ENCODE measurements at regions not wholly inside any gene's neighbourhood (a gene's known extent, or its start where the extent isn't known, plus 50 kb on each side); places are given as distances from the start of the nearest gene placed in this dataset.

- no peak for DNase-seq
Measured at GRCh38 chr3:15952543-15953175, 154.9 kb upstream of the ANKRD28 start.

DNA sequence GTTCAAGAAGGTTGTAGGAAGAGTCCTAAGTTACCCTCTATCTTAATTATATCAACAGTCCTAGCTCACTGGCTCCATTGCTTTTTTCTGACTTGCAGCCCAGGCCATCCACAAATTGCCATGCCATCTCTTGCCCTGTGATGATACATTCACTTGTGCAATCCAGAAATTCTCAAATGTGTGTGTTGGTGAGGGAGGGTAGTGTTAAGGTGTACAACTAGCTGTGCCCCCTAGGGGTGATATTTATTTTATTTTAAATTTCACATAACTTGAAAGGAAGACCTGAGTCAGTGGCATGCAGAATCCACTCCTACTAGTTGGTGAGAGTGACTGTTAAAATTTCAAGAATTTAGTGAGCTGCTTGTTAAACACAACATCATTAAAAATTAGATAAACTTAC is 156.1 kb upstream of the ANKRD28 start:
- peak; percentile 48 for DNase-seq

DNA sequence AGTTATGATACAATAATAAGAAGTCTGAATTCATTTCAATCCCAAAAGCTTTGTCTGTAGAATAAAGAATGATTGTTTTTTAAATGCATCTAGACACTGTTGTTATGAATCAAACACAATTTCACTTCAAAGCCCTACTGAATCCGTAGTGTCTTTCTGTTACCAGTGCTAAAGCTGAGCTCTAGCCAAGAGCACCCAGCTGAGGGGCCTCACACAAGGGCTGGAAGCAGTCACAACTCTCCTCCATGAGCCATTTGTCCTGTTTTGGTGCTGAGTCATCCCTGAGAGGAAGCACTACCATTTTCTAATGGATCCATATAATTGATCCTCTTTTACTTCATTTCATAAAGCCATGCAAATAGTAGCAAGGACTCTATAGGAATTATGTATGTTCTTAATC is 158.2 kb upstream of the ANKRD28 start:
- DNase-seq = no peak

DNA sequence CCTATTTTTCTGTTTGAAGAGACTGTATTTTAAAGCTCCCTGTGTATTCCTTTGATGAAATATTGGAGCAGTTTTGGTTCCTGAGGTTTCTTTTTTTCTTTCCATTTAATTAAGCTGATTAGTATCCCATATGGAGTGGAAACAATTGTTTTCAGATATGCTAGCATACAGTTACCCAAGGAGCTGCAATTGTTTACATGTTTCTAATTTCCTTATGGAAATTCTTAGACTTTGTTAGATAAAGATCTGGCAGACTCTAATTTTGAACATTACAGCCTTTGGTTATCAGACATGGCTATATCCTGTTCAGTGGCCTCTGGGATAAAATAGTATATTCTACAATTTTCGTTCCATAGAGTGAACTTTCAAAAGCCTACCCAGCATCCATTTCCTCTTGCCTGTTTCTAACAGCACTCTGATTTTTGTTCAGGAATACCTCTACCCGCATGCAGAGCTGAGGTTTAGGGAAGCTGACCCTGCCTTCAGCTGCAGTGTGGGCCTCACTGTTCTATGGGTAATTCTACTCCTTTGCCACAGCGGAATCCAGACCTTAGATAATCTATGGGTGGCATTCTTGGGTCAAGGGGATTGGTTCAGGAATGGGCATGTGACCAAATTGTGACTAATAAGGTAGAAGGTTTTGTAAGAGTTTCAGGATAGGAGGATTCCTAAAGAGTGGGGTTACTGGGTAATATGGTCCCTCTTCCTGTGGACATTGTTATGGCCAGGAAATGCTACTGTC is 161.1 kb upstream of the ANKRD28 start:
- no peak for DNase-seq

- DNase-seq = no peak
Measured at GRCh38 chr3:15959434-15959811, 161.6 kb upstream of the ANKRD28 start.

DNA sequence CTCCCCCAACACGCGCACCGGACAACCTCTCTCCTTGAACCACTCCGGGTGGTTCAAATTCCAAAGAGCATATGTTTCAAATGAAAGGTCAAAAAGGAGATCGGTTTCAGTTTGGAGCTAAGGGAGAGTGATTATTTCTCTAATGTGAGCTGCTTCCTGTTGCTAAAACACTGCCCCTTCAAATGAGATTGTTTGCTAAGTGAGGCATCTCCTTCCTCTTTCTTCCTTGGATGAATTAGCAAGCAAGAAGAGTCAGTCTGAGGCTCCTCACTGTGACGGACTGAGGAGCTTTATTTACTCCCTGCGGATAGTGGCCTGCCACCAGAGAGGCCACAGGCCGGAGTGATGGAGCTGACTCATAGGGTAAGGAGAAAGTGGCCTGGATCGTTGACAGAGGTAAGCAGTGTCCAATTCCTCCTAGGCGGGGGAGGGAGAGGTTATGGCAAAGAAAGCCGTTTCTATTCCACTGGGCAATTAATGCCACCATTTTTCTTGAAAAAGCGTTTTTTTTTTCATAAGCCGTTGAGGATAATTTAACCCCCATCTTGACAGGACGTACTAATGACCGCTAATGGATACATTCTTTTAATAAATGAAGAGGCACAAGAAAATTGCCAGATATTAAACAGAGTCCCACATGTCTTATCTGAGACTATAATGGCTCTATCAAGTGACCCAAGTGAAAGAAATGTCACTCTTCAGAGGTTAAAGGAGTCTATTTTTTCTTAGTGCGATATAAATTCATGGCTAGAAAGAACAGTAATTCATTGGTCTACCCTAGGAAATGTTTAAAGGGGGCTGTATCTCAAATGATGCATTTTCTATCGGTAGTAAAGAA is 167.0 kb upstream of the ANKRD28 start:
- peak; percentile 15 for DNase-seq

DNA sequence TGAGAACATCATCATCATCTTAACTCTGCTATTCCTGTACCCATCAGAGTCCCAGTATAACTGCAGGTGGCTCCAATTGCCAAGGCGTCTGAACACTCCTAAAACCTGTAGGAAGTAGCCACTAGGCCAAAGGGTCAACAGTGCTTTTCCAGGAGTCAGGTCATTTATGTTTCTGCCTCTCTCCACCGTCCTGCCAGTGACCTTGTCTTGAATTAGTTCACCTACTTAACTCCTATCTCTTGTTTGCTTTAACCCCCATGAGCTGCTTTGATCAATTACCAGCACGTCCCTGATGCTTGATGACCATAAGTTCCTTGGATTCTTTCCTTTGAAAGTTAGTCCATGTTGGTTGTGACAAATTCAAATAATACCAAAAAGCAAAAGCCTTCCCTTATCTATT is 169.8 kb upstream of the ANKRD28 start:
- DNase-seq = no peak

DNA sequence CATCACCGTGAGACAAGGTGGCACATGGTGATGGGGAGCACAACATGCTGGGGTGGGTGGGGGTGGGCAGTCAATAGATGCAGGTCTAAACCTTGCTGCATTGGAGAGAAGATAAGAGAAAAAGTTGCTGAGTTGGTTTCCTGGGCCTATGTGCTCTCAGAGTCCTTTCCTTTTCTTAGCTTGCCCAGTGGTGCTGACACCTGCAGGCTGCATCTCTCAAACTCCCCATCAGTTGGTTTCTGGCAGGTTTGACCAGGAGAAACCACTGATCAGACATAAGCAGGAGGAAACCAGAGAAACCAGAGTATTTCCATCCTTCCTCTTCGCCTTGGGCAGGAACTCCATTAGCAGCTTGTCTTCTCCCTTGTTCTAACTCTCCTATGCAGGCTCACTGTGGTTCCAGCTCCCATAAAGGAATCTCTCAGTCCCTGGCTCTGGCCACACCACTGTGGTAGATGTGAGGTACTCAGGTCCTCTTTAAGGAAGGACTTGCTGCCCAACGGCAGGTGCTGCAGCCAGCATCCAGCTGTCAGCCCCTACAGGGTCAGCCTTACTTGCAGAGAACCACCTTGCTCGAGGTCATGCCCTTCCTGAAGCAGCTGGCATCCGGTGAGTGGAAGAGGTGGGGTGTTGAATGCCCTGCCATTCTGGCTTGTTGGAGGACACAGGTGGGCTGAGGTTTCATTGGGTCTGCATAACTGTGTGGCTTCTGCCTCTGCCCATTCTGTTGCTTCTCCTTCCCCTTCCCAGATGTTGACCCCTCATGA is 172.3 kb upstream of the ANKRD28 start:
- DNase-seq = no peak

DNA sequence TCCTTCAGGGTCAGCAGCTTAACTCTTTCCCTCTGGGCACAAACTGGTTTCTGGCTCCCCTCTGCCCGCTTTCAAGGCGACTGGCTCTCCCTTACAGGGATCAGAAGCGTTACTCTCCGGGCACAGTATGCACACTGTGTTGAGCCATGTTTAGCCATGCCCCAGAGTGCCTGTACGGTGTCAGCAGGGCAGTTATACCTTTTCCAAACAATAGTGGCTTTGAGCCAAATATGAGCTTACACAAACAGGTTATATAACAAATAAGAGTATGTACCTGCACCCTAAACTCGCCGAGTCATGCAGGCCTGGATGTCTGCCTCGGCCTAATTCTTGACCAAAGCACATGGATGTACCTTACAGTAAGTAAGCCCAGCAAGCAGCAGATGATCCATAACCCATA is 175.6 kb upstream of the ANKRD28 start:
- DNase-seq = no peak

- no peak for DNase-seq
Measured at GRCh38 chr3:15973940-15974339, 176.2 kb upstream of the ANKRD28 start.

- peak; percentile 24 for DNase-seq
Measured at GRCh38 chr3:15974647-15975046, 176.9 kb upstream of the ANKRD28 start.

DNA sequence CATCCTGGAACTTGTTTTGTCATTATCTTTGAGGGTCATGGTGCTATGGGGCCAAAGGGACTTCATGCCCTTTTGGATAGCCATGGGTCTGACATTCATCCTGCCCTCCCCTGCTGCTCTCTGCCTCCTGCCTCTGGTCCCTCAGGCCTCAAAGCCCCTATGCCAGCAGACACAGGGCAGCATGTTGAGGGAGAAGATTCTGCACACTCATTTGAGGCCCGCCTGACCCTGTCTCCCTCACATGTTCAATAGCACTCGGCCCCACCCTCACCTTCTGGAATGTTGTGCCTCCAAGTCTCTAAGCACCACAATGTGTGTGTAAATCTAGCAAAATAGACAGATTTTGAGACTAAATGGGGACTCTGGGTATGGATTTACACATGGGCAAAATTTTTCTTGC is 178.7 kb upstream of the ANKRD28 start:
- DNase-seq = no peak

GRCh38 chr3:15977090-15977489 is 179.3 kb upstream of the ANKRD28 start:
- no peak for DNase-seq

DNA sequence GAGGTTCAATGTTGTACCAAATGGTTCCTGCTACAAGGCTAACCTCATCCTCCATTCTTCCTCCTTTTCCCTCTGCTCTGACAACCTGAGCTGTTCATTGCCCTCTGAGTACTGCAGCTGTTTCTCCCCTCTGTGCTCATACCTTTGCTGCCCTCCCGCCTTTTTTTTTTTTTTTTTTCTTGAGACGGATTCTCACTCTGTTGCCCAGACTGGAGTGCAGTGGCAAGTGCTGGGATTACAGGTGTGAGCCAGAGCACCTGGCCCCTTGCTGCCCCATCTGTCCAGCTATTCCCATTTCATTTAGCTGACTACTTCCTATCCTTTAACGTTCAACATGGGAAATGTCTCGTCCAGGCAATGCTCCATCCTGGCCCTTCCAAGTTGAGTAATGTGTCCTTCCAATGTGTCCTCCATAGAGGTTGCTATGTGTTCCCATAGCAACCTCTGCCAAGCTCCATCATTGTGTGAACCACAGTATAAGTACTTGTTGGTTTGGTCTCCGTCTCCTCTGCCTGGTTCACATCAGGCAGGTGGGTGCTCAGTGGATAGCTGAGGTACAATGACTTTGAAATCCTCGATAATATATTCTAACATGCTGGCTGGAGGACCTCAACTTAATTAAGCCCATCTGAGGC is 179.9 kb upstream of the ANKRD28 start:
- no peak for DNase-seq

- DNase-seq = no peak
Measured at GRCh38 chr3:15978801-15979200, 181.0 kb upstream of the ANKRD28 start.

GRCh38 chr3:15979495-15979894 is 181.7 kb upstream of the ANKRD28 start:
- no peak for DNase-seq

DNA sequence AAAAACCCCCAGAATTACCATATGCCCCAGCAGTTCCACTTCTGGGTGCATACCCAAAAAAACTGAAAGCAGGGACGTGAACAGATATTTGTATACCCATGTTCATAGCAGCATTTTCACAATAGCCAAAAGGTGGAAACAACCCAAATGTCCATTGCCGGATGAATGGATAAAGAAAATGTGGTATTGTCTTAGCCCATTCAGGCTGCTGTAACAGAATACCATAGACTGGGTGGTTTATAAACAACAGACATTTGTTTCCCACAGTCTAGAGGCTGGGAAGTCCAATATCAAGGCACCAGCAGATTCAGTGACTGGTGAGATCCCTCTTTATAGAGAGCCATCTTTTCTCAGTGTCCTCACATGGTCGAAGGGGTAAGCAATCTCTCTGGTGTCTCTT is 182.1 kb upstream of the ANKRD28 start:
- DNase-seq = no peak

DNA sequence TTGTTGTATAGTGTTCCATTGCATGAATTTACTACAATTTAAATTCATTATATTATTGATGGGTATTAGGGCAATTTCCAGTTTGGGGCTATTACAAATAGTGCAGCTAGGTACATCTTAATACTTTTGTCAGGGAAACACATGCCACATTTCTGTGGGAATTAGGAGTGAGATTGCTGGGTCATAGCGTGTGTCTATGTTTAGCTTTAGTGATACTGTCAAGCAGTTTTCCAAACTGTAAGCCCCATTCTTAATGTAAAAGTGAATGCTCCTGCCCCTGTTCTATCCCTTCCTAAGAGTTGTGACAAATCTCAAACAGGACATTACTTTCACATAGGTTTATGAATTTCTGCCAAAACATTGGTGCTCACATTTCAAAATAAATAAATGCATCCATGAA is 184.5 kb upstream of the ANKRD28 start:
- DNase-seq = no peak

- no peak for DNase-seq
Measured at GRCh38 chr3:15982667-15983196, 185.0 kb upstream of the ANKRD28 start.

DNA sequence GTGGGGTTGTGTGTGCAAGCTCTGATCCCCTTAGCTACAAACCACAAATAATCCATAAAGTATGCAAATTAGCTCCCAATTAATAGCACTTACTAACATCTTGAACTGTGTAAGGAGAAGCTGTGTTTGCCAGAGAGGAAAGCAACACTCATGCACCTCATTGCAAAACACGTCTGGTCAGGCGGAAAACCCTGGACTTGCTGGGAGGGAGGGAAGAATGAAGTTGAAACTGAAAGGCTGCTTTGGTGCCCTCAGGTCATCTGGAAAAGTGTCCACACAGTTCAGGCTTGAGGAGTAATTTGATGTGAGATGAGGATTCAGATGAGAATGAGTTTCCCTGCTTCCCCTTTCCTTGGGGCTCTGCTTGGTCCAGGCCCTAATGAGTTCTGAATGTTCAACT is 185.5 kb upstream of the ANKRD28 start:
- DNase-seq = no peak

GRCh38 chr3:15983693-15984092 is 185.9 kb upstream of the ANKRD28 start:
- no peak for DNase-seq

- DNase-seq = peak; percentile 5
Measured at GRCh38 chr3:15989419-15989818, 185.1 kb upstream of the GALNT15 start.
